Fibroblast of peridontal ligament (primary cell): ENCODE measurements at regions not wholly inside any gene's neighbourhood (a gene's known extent, or its start where the extent isn't known, plus 50 kb on each side); places are given as distances from the start of the nearest gene placed in this dataset.
"Not testable (repeated sequence)": the region's sequence is repeated elsewhere in the genome, so short reads cannot be mapped to it uniquely, and the experiment has no call there.

Experiments
- DNase-seq: peaks from one replicate; pipeline ENCODE4 v3.0.0-alpha.2; 2010; ENCODE audit errors: extremely low read depth

DNA sequence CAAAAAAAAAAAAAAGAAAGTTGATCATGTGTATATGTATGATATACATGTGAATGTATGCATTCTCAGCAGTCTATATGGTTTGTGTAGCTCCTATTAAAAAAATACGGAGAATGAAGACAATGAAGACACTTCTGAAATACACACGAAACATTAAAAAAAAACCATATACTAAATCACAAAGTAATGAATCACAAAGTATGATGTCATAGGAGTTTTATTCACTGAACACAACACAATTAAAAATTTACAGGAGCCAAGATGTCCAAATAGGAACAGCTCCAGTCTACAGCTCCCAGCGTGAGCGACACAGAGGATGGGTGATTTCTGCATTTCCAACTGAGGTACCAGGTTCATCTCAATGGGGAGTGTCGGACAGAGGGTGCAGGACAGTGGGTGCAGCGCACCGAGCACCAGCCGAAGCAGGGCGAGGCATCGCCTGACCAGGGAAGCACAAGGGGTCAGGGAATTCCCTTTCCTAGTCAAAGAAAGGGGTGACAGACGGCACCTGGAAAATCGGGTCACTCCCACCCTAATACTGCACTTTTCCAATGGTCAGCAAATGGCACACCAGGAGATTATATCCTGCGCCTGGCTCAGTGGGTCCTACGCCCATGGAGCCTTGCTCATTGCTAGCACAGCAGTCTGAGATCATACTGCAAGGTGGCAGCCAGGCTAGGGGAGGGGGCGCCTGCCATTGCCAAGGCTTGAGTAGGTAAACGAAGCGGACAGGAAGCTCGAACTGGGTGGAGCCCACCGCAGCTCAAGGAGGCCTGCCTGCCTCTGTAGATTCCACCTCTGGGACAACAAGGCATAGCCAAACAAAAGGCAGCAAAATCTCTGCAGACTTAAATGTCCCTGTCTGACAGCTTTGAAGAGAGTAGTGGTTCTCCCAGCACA is 53.9 kb upstream of the TUSC1 start:
- DNase-seq, result not testable (repeated sequence)
